Colon (tissue), 2 donors: ENCODE measurements at regions not wholly inside any gene's neighbourhood (a gene's known extent, or its start where the extent isn't known, plus 50 kb on each side); places are given as distances from the start of the nearest gene placed in this dataset.

Source experiments
- FAIRE-seq: peaks from 2 replicates; lab custom pipeline; 2012; peaks lifted over from hg19 to GRCh38; lab: Jason Lieb, UNC
- donor health status: control.
- donor health status: control.

DNA sequence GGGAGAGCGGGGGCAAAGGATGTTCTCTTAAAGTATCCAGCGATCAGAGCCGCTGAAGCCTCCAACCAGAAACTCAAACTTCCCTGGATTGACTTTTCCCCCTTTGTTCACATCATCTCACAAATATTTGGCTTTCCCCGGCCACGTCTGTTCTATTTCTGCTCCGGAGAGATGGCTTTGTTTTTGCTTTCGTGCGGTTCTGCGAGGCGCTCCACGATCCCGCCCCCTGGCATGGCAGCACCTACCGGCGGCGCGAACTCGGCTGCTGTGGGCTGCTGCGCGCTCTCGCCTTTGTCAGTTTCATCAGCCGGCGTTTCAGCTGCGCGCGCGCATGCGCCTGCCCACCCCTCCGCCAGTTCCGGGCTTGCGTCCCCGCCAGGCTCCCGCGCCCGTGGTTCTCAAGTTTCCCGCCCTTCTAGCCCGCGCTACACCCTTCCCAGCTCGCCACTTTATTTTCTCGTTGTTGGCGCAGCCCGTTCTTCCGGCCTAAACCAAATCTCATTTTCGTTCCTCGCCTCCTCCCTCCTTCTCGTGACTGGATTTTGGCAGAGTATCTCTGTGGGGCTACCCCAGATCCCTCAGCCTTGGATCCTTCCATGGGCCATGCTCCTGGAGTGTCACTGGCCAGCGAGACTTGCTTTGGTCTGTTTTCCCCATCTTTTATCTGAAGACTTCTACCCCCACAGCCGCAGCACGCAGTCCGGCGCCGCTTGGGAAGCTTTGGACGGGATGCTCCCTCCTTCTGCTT, 98.0 kb downstream of the INSIG2 start:
- no peak for FAIRE-seq

DNA sequence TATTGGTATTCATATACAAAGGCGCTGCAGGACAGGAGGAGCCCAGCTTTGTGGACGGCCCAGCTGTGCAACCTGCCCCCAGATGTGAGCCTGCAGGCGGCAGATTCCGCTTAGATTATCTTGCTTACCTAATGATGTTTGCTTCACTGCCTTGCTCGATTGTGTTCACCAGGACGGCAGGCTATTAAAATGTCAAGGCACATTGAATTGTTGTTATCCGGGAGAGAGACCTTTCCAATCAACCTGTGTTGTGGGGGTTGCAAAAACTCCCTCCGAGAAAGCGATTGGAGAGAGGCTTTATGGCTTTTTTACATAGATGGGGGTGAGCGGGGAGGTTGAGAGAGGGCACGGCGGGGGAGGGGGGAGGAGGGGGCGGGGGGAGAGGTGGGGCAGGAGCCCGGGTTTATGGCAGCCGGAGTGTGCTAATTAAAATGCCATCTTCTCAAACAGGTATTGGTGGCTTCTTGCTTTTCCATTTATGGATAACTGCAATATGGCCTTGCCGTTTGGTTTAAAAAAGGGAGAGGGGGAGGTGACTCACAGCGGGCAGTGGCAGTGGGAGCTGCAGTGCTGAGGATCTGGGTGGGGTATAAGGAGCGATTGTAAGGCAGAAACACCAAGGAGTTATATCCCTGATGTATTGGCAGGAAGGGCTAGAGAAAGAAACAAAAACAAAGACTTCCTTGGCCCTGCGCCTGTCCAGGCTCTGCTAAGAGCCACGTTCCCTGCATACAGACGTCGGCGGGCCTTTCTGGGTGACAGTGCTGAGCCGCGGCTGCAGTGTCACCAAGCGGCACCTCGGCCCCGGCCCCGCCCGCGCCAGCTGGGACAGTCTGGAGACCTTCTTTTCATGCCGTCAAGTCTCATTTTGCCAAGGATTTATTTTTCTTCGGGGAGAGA, 97.2 kb downstream of the INSIG2 start:
- no peak for FAIRE-seq

DNA sequence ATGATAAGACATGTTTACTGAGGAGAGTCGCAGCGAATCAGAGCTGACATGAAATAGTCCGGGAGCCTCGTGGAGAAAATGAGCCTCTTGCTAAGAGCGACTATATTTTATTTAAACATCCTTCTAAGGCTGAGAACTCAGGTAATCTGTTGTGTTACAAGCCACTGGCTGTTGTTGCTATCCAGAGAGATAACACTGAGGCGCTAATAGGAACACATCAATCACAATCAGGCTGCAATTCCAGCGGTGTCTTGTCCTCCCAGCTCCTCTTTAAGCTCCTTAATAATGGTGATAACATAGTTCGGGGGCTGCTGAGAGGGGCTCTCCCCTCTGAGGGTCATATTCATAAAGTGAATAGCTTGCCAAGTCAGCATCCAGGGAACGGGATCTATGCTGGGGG, 95.1 kb downstream of the INSIG2 start:
- FAIRE-seq, result no peak

DNA sequence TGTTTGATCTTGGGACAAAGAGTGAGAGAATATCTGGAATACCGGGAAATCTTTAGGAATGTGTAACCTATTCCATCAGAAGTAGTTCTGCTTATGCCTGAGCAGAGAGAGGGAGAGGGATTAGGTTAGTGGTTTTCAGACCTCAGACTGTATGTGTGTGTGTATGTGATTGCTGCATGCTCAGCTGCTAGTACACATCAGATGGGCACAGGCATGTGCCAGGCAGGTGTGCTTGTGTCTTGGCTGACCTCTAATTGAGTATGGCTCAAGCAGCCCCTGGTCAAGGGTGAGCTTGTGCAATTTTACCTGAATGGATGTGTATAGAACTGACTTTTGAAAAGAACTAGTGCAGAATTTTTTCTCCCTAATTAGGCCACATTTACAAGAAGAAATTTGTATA, 91.2 kb downstream of the INSIG2 start:
- FAIRE-seq, result no peak

DNA sequence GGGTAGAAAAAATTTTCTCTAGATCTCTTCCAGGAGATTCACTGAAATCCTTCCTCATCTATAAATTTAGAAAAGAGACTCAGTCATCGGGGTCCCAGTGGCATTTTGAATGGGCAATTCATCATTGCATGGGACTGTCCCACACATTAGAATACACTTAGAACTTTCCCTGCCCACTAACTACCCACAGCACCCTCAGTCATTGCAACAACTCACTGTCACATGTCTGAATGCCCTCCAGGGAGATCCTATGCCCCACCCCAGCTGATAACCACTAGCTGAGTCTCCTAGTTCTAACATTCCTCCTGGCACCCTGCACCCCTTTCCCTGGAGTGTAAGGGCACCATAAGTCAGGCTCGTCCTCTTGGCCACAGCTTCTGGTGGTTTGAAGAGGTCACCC, 89.6 kb downstream of the INSIG2 start:
- FAIRE-seq, result no peak

DNA sequence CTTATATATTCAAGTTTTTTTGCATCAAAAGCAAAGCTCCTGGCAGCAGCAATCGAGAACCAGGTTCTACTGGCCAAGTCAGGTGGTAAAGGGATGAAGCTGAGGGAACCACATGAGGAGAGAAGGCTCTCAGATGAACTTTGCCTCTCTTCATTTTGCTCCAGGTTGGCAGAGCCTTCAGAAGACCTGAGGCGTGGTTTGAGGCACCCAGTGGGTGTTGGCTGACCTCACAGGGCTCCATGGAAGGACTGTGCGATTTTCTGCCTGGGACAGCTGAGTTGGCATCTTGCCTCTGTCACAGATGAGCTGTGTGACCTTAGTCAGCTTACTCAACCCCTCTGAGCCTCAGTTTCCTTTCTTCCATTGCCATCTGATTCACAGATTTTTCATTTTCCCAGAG, 89.0 kb downstream of the INSIG2 start:
- FAIRE-seq, result no peak

DNA sequence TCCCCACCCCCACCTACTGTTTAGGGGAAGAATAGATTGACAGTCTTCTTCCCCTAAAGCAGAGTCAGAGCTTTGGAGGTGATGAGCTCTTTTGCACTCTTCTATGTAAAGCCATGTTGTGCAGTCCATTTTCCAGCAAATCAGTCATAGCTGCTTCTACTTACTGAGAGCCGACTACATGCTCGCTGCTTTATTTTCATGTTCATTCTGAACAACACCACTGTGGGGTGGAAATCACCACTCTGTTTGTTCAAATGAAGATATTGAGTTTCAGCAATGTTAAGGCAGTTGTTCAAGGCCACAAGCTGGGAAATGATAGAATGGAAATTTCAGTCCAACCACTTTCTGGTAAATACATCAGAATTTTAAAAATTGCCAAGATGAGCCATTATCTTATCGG, 88.3 kb downstream of the INSIG2 start:
- FAIRE-seq, result no peak

DNA sequence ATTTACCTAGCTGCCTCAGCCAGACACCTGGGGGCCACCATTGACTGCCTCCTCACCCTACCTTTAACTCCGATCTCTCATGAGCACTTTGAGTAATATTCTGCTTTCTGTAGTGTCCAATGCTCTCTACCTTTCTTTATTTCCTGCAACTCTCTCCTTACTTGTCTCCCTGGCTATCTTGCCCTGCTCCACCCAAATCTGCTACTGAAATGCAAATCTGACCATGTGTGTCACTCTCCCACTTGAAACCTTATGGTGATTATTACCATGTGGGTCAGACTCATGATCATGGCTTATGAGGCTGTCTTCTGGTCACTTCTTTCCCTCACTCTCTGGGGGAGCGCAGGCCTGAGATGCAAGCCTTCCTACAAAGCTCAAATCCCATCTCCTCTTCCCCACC, 83.3 kb downstream of the INSIG2 start:
- no peak for FAIRE-seq

DNA sequence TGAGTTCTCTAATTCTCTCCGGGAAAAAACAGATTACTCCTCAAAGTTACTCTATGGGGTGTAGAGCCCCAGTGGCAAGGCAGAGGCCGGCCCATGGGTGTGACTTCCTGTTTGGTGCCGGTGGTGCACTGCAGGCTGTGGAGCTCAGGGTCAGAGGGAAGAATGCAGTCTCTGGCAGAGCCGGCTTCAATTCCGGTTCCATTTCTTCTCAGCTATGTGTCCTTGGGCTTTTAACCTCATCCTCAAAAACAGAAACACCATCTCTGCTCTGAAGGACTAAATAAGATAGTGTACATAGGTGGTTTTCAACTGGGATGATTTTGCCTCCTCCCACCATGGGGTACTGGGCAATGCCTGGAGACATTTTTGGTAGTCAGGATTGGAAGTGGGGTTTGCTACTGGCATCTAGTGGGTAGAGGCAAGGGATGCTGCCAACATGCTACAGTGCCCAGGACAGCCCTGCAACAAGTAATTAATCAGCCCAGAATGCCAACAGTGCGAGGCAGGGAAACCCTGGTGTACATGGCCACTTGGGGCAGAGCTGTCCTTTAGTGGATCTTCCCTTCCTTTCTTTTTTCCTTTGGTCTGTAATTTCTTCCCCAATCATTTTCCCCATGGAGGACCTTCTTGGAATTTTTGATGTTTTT, 81.2 kb downstream of the INSIG2 start:
- FAIRE-seq, result no peak

DNA sequence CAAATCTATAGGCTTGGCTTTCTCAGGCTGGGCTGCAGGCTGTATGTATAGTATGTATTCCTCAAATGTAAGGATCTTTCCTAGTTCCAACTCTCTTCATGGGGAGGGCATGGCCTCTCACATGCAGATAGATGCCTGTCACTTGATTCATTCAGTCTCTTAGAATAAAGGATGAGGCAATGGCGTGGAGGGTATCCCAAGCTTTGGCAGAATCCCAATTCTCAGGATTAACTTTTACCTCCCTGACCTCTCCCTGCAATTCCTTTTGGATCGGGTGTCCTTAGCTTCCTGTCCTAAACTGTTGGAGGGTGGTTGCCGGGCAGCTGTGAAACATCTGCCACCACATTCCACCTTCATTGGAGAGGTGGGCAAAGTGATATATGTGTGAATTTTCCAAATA, 80.3 kb downstream of the INSIG2 start:
- FAIRE-seq, result no peak

DNA sequence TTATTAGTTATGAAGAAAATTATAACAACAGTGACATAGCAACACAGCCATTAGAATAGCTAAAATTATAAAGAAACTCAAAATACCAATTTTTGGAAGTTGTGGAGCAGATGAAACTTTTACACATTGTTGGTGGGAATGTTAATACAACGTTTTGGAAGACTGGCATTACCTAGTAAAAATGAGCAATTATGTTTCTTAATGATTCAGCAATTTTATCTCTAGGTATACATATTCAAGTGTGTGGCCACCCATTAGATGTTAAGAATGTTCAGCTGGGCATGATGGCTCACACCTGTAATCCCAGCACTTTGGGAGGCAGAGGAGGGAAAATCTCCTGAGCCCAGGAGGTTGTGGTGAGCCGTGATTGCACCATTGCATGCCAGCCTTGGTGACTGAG, 78.8 kb downstream of the INSIG2 start:
- no peak for FAIRE-seq

DNA sequence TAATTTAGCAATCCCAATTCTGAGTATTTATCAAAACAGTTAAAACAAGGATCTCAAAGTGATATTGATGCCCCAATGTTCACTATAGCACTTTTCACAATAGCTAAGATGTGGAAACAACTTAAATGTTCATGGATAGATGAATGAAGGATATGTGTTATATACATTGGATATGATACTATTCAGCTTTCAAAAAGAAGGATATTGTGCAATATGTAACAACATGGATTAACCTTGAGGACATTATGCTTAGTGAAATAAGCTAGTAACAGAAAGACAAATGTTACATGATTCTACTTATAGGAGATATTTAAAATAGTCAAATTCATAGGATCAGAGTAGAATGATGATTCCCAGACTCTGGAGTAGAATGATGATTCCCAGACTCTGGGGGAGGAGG, 78.0 kb downstream of the INSIG2 start:
- no peak for FAIRE-seq

DNA sequence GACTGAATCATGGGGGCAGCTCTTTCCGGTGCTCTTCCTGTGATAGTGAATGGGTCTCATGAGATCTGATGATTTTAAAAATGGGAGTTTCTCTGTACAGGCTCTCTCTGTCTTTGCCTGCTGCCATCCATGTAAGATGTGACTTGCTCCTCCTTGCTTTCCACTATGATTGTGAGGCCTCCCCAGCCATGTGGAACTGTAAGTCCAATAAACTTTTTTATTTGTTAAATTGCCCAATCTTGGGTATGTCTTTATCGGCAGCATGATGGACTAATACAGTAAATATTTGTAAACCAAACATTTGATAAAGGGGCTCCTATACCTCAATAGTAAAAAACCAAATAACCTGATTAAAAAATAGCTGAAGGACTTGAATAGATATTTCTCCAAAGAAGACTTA, 77.3 kb downstream of the INSIG2 start:
- FAIRE-seq, result no peak
